ENCODE measurements at regions not wholly inside any gene's neighbourhood (a gene's known extent, or its start where the extent isn't known, plus 50 kb on each side); places are given as distances from the start of the nearest gene placed in this dataset.

DNA sequence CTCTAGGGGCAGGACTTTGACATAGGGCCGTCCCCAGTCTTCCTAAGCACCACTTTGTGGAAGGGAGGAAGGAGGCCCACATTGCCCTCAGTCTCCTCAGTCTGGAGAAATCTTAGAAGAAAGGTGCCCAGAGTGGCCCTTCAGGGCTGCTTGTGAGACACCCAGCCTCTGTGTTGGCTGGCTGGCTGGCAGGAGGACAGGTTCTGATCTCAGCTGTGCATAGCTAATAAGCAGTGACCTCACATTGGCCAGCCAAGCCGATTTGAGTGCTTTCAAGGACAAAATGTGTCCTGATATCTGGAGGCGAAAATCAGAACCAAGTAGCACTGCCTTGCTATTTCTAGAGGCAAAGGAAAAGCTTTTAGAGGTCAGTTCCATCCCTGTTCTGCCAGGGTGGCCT is 211.5 kb downstream of the BCOR start:
- DNase-seq = no peak

DNA sequence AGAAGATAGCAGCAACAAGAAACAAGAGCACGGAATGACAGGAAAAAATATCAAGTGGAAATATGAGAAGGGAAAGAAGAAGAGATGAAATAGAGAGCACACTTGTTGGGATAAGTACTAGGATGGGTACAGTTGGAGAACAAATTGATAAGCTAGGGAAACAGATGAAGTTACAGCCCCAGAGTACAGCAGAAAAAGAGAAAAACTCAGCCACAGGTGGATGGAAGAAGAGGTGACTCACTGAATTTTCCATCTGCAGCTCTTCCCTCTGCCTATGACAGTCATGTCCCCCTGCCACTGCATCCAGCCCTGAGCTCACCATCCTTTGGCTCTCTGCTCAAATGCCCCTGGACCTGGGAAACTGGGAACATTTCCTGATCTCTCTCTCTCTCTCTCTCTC is 209.0 kb downstream of the BCOR start:
- no peak for DNase-seq

DNA sequence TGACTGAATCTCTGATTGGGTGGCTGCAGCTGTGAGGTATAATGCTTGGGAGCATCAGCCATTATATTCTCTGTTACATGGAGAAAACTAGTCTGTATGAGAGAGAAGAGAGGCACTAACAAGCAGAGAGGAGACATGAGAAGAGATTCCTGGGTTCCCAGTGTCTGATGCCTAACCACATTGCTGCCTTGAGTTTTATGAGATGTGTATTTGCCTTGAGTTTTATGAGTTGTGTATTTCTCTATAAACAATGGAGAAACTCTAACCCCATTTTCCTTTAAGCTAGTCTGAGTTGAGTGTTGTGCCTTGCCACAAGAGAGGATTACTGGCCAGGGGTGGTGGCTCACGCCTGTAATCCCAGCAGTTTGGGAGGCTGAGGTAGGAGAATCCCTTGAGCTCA is 208.1 kb downstream of the BCOR start:
- DNase-seq = no peak

DNA sequence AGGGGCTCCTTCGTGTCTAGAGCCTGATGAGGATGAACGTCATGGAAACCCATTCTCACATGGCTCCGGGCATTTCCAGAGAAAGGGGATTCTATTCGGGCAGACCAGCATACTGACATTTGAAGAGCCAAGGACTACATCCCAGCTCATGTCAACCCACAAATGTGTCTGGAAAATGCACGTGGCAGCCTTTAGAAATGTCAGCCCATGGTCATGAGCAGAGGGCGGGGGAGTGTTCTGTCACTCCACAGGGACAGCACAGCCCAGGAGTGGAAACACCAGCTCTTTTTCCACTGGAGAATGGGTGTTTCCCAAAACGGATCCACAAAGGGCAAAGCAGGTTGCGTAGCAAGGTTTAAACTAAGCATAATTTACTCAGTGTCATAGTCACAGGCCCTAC is 207.0 kb downstream of the BCOR start:
- DNase-seq = no peak

DNA sequence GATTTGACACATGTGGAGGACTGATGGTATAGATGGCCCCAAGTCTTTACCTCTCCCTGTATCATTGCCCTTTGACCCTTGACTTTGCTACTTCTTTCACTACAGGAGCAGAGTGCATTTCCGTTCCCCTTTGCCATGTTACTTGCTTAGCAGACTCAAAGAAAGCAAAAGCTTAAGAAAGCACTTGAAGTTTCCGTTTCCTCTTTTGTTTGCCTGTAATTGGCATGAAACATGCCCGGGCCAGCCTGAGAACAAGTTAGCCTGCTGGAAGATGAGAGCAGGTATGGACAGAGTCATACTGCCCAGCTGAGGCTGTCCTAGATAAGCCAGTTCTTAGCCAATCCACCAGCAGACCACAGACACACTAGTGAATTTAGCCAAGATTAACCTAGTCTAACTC is 206.0 kb downstream of the BCOR start:
- DNase-seq = no peak

DNA sequence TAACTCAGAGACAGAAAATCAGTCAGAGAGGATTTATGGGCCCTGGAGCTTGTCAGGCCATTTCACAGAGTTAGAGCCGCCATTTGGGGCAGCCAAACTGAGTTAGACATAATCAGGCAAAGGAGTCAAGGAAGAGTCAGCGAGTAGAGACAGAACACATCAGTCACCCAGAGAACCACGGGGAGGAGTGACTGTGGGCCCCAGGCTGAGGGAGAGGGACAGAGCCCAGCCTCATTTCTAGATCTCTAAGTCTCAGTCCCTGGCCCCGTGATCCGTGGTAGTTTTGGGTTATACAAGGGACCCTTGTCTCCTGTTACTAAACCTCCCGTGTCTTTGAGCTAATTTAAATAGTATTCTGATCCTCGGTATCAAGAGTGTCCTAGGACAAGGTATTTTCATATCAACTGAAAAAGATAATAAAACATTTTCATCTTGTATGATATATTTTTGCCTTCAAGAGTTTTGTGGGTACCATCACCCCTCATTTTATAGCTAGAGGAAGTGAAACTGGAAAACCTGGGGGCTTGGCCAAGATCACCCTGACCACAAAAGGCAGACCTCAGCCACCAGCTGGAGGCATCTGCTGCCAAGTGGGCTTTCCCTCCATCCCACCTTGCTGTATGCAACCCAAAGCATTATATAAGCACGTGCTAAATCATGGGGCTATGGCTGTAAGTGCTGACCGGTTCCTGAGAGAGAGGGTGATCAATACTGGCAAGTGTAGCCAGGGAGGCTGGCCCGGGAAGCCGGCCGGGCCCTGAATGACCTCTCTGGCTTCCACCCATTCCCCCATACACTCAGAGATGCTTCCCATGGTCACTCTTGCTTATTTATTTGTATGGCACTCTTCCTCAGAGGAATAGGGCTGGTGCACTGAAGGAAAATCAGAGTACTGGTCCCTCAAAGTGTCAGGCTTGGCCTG is 204.1 kb downstream of the BCOR start:
- DNase-seq = no peak

DNA sequence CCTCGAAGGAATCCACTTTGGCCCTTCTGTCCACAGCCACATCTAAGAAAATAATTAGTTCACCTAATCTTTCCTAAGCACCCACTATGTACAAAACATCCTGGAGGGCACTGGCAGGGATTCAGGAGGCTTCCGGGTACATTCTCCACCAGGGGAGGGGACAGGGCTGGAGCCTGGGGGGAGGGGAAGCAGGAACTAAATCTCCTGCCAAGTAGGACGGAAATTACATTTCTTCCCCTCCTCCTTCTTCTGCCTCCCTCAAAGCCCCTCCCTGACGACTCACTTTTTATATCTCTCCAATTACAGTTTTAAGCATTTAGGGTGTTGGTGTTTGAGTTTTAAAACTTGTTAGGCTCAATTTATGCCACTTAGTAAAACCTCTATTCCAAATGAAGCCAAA is 203.1 kb downstream of the BCOR start:
- DNase-seq = no peak

DNA sequence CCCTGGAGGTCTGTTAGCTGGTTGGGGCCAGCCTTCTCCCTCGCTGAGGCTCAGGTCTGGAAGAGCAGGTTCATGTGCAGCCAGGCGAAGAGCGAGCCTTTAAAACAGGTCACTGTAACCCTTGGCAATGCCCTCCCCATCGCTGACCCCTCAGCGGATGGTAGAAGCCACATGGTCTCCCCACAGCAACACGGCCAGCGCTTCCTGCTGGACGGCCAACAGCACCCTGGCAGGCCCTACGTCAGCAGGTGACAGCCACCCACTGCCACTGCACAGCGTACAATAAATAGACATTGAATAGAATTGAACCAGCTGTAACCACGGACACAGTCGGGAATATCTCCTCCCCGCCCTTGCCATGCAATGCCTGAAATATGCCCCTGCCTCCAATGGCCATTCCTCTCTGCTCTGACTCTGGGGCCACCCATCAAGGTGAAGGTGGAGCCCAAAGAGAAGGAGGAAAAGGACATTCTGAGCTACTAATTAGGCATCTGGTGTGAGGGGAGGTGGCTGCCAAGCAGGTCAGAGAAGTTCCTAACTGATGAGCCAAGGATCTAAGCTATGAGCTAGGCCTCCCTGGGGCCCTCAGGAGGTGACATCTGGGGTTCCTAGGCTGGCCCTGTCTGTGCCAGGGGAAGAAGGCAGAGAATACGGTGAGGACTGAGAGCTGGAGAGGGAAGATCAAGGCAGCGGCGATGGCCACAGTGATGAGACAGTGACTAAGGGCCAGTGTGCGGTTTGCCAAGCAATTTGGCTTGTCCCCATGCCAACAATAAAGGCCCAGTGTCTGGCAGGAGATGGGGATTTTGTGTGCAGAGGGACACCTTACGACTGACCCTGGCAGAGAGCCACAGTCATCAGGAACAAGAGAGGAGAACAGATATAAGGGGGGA is 202.3 kb downstream of the BCOR start:
- no peak for DNase-seq

DNA sequence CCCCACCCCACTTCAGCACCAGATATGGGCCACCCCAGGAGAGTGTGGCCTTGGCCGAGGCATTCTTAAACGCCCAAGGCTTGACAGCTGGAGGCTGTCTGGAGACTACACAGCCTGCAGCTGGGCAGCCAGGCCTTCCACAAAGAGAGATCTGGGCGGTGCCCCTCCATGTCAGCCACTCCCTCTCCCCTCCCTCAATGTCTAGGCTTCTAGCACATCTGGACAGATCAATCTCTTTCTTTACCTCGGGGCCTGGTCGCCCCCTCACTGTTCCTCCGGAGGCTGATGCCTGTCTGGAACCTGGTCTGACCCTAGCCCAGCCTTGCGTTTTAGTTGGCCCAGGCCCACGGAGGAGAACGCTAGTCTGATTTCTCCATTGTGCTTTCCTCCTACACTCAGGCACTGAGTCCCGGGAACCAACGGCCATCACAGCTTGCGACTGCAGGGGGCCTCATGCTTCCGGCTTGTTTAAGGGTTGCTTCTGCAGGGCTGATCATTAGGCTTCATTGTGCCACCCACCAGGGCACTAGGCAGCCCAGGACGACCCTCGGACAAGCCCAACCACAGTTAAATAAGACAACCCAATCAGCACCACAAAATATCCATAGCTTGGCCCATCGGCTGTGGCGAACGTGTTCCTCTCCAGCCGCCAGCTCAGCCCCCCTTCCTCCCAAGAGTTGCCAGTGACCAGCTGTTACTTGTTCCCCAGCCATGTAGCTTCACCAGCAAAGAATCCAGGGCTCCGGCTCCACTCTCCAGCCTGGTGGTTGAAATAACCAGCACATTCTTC is 200.6 kb downstream of the BCOR start:
- no peak for DNase-seq

DNA sequence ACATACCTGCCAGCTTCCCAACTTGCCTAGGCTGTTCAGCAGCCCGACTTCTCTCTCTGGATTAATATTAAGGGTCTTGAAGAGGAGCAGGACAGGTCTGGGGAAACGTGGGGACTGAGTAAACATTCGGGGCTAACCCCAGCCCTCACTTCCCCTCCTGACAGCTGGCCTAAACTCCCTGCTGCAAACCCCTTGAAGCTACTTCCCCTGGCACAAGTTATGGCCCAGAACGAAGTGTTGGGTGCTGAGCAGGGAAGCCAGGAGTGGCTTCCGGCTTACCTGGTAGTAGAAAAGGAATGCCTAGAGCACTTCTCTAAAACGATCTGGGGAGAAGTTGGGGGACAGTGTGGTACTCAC is 200.0 kb downstream of the BCOR start:
- no peak for DNase-seq

DNA sequence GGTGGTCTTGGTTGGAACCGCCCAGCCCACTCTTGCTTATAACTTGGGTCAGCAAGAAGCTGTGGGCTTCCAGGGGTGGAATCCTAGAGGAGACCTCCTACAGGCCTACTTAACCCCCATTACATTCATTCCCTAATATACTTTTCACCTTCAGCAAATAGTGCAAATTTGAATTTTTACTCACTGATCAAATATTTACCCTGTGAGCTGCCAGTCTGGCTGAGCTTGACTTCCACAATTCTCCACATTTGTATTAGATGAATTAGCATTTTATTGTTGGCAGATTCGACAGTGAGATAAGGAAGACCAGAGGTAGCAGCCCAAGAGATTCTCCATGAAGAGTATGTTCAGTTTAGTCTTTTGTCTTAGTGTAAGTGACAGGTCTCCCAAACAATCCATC is 199.6 kb downstream of the BCOR start:
- no peak for DNase-seq

DNA sequence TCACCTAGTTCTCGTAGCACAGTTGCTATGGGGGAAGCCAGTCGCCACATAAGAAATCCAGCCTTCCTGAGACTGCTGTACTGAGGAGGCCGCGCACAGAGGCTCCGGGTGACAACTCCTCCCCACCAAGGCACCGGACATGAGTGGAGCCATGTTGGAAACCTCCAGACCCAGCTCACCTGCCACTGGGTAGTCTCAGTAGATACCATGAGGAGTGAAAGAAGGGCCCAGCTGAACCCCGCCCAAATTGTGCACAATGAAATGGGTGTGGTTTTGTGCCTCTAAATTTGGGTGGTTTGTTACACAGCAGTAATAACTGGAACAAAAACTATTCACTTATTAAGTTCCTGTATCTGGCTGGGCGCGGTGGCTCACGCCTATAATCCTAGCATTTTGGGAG is 198.7 kb downstream of the BCOR start:
- no peak for DNase-seq

DNA sequence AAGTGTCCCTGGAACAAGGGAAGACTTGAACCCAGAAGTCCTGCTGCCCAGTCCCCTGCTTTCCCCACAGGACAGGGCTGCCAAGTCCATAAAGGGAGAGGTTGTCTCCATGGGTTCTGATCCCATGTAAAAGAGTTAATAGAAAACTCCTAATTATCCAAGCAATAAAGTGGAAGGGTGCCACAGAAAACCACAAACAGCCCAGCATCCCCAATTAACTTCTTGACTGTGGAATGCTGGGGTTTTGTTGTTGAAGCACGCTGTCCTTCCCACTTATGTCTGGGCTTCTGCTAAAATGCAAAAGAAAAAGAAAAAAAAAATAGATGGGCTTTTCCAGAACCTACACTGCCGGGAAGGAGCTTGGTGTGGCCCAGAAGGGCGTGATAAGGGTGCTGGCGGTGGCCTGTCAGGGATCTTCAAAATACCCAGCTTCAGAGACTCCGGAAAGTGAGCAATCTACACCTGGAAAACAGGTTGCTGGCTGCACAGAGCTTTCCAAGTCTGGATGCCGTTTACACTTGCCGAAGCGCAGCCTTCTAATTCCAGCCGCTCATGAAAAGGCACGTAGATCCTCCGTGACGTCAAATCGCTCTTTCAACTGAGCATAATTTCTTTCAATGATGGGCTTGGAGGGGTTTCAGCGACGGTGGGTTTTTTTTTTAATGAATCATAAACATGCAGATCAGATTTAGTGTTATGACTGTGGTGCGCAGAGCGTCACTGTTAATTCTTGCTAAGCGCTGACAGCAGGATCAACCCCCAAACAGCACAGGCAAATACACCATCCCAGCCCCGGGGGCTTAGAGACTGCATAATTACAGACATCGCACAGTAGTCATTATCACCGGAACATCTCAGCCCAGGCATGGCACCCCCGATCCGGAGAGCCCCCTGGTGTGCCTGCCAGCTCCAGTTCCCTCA is 197.6 kb downstream of the BCOR start:
- DNase-seq = no peak

DNA sequence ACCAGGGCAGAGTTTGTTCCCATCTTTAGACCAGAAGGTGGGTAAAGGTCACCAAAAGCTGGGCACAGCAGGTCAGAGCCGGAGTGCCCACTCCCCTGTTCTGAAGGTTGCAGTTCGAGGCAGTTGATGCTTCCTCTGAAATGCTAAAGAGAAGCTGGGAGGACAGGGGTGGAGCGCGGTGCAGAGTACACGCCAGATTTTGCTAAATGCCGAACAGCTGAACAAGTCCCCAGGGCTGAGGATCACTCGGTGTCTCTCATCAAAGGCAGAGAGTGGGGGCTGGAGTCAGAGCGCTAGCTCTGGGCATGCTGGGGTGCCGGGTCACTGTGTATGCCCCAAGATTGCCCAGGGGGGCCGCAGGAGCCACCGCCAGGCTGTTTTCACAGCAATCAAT is 197.0 kb downstream of the BCOR start:
- DNase-seq = no peak

DNA sequence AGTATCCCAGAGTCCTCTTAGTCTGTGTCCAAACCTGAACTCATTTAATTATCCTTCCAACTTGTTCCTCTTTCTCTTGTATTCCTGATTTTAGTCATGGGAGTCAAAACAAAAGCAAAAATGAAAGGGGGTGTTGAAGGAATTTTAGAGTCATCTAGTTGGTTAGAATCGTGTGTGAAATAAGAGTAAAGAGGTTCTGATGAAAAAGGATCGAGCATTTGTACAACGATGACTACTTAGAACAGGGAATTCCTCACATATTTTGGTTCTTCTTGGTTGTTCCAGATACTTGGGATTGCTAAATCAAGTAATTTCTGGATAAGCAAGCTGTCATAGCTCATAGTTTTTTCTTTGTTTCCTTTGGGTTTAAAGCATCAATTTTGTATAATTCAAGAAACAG is 194.4 kb downstream of the BCOR start:
- DNase-seq = no peak

DNA sequence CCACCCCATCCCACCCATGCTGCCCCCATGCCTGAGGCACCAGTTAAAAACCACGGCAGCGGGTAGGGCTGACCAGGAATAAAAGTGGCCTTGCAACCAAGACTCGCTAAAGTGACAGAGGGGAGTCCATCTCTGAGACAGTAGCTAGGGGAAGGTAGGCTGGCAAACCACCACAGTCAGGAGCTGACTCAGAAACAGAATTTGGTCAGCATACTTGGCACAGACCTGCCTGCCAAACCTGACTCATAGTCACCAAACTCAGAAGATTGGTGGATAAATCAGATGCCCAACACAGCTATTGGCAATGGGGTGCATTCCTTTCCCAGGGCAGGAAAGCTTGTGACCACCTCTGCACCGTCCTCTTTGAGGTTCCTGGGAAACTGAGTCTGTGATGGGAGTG is 193.8 kb downstream of the BCOR start:
- peak; percentile 26 for DNase-seq

DNA sequence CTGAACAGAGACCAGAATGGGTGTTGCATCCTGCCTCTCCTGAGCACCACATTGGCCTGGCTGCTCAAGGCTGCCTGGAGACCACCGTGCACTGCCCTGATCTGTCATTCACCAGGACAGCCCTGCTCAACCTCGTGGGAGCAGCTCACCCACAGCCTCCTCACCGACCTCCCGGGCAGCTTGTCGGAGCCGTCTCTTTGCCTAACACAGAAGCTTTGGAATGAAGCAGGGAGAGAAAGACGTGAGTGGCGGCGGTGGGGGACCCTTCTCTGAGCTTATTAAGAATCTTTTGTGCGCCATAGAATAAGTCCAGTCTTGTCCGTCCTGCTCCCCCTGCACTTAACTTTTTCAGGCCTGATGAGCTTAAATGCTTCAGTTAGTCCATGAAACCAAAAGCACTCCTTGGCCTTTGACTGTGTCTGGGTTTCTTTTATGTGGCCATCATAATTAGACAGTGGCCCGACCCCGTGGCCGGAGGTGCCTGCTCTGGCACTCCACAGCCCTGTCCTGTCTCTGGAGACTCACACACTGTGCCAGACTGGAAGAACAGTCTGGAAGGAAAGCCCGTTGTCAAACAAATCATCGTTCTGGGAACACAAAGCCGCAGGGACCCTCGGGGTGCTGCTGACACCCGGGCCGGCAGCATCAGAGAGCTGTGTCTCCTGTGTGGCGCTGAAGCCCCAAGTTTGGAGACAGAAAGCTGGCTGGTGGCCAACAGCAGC is 192.8 kb downstream of the BCOR start:
- no peak for DNase-seq

DNA sequence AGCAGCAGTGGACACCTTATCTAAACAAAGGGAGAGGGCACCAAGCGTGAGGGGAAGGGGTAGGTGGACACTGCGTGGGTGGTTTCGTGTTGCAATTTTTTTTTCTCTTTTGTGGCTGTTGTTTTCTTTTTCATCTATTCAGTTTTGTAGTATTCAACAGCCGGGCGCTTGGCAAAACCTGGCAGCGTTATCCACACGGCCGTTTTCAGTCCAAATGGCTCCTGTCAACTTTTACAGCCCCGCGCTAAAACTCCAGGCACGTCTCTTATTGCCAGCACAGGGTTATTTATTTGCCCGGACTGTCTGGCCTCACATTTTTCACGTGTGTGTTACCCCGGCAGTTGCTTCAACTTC is 192.2 kb downstream of the BCOR start:
- DNase-seq = no peak

DNA sequence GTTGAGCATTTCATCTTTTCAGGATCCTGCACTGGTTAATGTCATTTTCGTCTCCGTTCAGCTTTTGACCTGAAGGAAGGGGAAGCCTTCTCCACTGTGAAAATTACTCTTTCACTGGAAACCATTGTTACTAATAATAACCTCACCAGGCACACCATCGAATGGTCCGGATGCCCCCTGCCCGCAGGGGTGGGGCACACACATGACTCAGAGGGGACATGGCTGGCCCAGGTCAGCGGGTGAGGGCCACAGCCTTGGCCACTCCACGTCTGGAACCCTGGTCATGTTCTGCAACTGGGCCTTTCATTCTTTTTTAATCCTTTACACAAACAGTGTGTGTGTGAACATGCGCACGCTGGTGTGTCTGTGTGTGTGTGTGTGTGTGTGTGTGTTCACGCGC is 191.8 kb downstream of the BCOR start:
- DNase-seq = no peak

DNA sequence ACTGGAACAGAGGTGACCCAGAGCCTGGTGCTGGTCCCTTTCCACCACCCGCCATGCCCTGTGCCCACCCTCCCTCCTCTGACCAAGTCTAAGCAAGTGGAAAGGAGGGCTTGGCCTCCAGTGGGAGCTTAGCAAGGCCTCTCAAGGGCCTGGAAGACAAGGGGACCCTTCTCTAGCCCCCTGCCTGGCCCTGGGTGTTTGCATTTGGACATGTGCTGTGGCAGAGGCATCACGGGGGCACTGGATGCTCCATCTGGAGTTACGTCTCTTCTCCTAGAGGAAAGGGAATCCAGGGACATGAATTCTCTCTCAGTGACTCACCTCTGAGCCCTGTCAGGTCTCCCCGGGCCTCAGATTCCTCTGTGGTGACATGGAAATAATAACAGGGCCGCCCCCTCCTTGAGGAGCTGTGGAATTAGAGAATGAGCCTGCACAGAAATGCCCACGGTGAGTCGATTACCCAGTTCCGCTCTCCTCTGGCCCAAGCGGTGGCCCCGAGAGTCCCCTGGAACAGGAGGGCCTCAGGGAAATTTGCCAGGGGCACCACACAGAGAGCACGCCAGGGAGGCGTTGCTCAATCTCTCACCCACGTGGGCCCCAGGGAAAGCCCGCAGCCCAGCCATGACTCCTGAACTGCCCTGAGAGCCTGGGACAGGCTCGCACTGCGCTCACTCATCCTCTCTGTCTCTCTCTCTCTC is 189.6 kb downstream of the BCOR start:
- peak; percentile 28 for DNase-seq

DNA sequence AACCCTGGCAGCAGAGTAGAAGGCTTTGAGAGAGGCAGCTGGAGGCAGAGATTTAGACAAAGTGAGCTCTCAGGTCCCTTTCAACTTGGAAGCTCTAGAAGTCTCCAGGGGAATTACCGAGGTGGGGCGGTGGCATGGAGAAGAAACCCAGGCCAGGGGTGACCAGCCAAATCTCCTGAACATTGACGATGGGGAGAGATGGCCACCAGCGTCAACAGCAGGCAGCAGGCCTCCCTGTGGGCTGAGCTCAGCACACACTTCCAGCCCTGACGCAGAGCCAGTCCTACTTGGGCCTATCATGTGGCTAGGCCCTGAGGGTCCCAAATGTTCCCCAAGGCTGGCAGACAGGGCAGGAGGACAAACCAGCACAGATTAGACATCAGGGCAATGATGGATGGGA is 187.8 kb downstream of the BCOR start:
- DNase-seq = no peak
